Left lung (tissue), 4 donors: ENCODE measurements at regions not wholly inside any gene's neighbourhood (a gene's known extent, or its start where the extent isn't known, plus 50 kb on each side); places are given as distances from the start of the nearest gene placed in this dataset.

Experiments
- ATAC-seq: fragments of 200-7000 bp; cut with Tn5 transposase; one replicate; pipeline ENCODE4 v1.9.1; 2020; ENCODE audit warnings: moderate library complexity
- DNase-seq, 4 donors: peaks; one replicate each; pipeline ENCODE4 v3.0.0-alpha.2; 2013 to 2020
- H3K27ac ChIP-seq, 2 donors: fragments of 200-600 bp; sonication (generic) in 1 of 2; one replicate each; pipeline versions ENCODE4 v1.5.0 to v1.8.0; 2020 to 2021
- H3K27me3 ChIP-seq, 2 donors: fragments of 200-600 bp; sonication (generic) in 1 of 2; one replicate each; pipeline versions ENCODE4 v1.5.0 to v1.8.0; 2020 to 2021
- H3K36me3 ChIP-seq, 2 donors: fragments of 200-600 bp; sonication (generic) in 1 of 2; one replicate each; pipeline versions ENCODE4 v1.5.0 to v1.8.0; 2020 to 2021
- H3K4me1 ChIP-seq, 2 donors: fragments of 200-600 bp; one replicate each; pipeline ENCODE4 v1.8.0; 2021
- H3K4me3 ChIP-seq, 2 donors: fragments of 200-600 bp; sonication (generic) in 1 of 2; one replicate each; pipeline versions ENCODE4 v1.5.0 to v1.8.0; 2020 to 2021; ENCODE audit warnings: mild to moderate bottlenecking in 1 of 2
- H3K9me3 ChIP-seq, 2 donors: fragments of 200-600 bp; sonication (generic) in 1 of 2; one replicate each; pipeline versions ENCODE4 v1.5.0 to v1.8.0; 2020 to 2021
- intact Hi-C, 2 donors: fragments of 100-400 bp; cut with DNase I; formaldehyde crosslinking; loops; one replicate each; pipeline versions ENCODE4 v1.11.2 to v1.14.2; 2022
- TF ChIP-seq, protein P1 (sequence below), 2 donors: fragments of 200-600 bp; sonication (generic) in 1 of 2; IDR thresholded peaks; one replicate each; pipeline versions ENCODE4 v1.5.0 to v1.8.0; 2021; ENCODE audit warnings: antibody characterized with exemption in 2 of 2
- donor health status: DM: no; HTN: yes; CAD: no.
- donor health status: DM: no; HTN: no; CAD: no.

- DNase-seq (no peak), ATAC-seq (no peak)
- no peak overlapping the region for H3K27ac ChIP-seq
- no peaks in the 10 kb centered on the region for H3K36me3 ChIP-seq
- H3K4me3 ChIP-seq: no peak overlapping the region
- H3K9me3 ChIP-seq: peaks cover 0 to 7% of the 10 kb centered on the region in 2 donors
- TF ChIP-seq, protein P1, sequence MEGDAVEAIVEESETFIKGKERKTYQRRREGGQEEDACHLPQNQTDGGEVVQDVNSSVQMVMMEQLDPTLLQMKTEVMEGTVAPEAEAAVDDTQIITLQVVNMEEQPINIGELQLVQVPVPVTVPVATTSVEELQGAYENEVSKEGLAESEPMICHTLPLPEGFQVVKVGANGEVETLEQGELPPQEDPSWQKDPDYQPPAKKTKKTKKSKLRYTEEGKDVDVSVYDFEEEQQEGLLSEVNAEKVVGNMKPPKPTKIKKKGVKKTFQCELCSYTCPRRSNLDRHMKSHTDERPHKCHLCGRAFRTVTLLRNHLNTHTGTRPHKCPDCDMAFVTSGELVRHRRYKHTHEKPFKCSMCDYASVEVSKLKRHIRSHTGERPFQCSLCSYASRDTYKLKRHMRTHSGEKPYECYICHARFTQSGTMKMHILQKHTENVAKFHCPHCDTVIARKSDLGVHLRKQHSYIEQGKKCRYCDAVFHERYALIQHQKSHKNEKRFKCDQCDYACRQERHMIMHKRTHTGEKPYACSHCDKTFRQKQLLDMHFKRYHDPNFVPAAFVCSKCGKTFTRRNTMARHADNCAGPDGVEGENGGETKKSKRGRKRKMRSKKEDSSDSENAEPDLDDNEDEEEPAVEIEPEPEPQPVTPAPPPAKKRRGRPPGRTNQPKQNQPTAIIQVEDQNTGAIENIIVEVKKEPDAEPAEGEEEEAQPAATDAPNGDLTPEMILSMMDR (IDR thresholded peaks at IDR 0.05): no peak
- peaks cover 0 to 35% of the 10 kb centered on the region in 2 donors for H3K4me1 ChIP-seq
- intact Hi-C loops: no loop called here
- H3K27me3 ChIP-seq: no peaks in the 10 kb centered on the region
Observed at GRCh38 chr15:98071786-98072185, 111.3 kb downstream of the ARRDC4 start.

- H3K27ac ChIP-seq: peak overlapping the region in 1 of 2 donors; percentile 85
- no peaks in the 10 kb centered on the region for H3K36me3 ChIP-seq
- ATAC-seq: no peak
- TF ChIP-seq, protein P1 (IDR thresholded peaks at IDR 0.05): no peak
- H3K9me3 ChIP-seq: no peaks in the 10 kb centered on the region
- no peak for DNase-seq
- H3K4me1 ChIP-seq: peaks cover 0 to 38% of the 10 kb centered on the region in 2 donors
- no peaks in the 10 kb centered on the region for H3K27me3 ChIP-seq
- intact Hi-C loops: no loop called here
- H3K4me3 ChIP-seq: no peak overlapping the region
Observed at GRCh38 chr15:98075441-98075840, 114.9 kb downstream of the ARRDC4 start.

DNA sequence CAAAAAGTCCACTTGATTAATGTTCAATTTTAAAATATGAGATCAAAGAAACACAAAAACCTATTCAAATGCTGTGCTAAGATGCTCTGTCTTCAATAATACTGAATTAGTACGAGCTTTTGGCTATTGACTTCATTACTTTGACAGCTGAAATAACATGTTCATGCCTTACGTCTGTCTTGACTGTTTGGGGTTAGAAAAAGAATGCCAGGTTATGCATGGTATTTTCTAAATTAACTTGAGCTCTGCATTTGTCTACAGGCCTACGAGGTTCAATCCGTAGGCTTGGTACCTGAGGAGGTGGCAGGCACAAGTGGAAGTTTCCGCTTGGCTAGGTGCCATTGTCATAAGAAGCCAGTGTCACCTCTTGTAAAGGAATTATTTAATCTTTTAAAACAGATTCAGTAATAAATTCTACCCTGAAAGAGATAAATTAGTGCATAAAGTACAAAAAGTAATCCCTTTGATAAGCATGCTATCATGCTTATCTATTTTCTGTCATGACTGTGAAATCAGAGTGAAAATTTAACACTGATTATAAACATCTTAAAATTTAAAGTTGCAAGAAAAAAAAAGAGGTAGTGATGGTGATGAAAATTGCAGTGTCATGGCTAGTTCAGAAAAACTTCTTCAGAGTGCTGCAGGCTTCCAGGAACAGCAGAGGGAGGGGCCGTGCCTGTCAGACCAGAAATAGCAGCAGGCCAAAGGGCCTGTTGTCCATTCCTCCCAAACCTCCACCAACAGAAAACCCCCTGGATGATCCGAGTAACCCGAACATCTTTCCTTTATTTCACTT is 115.7 kb downstream of the ARRDC4 start:
- no peaks in the 10 kb centered on the region for H3K9me3 ChIP-seq
- no peaks in the 10 kb centered on the region for H3K27me3 ChIP-seq
- H3K36me3 ChIP-seq: no peaks in the 10 kb centered on the region
- intact Hi-C loops: no loop called here
- H3K27ac ChIP-seq: peak overlapping the region in 1 of 2 donors; percentile 85
- peak; percentile 83 for ATAC-seq
- peak in 2 of 4 donors; percentile 61 to 74 for DNase-seq
- TF ChIP-seq, protein P1 (IDR thresholded peaks at IDR 0.05): no peak
- H3K4me3 ChIP-seq: no peak overlapping the region
- H3K4me1 ChIP-seq: peaks cover 0 to 38% of the 10 kb centered on the region in 2 donors

DNA sequence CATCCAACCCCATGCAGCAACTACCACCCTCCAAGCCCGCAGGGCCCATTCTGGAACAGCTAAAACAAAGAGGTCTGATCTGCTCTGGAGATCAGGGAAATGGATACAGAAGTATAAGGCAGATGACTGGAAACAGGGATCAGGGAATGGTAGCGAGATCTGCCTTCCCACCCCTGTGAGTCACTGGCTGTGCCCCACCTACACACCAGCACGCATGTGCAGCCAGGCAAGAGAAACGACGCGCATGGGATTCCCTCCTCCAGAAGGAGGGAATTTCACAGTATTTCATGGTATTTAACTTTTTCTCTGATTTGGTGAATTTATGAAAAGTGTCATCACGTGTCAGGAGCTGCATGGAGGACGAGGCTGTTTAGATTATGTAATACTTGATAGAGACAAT is 116.7 kb downstream of the ARRDC4 start:
- Histone ChIP-seq H3K4me3 (no peak overlapping the region), H3K27me3 (no peaks in the 10 kb centered on the region), H3K36me3 (no peaks in the 10 kb centered on the region), H3K27ac (peak overlapping the region in 1 of 2 donors; percentile 85), H3K9me3 (no peaks in the 10 kb centered on the region), H3K4me1 (peaks cover 0 to 38% of the 10 kb centered on the region in 2 donors)
- intact Hi-C loops: no loop called here
- ATAC-seq (peak; percentile 70), DNase-seq (peak in 2 of 4 donors; percentile 65 to 73)
- TF ChIP-seq, protein P1 (IDR thresholded peaks at IDR 0.05): no peak

GRCh38 chr15:98080791-98081190 is 120.3 kb downstream of the ARRDC4 start:
- intact Hi-C loops: loop anchor here (5.0 to 10.0 kb wide), 2 partner anchors 173 to 176 kb away; no protein-coding TSS in a partner anchor
- Histone ChIP-seq H3K36me3 (no peaks in the 10 kb centered on the region), H3K27ac (no peak overlapping the region), H3K4me1 (peaks cover 0 to 17% of the 10 kb centered on the region in 2 donors), H3K4me3 (no peak overlapping the region), H3K27me3 (no peaks in the 10 kb centered on the region), H3K9me3 (no peaks in the 10 kb centered on the region)
- TF ChIP-seq, protein P1 (IDR thresholded peaks at IDR 0.05): no peak
- ATAC-seq (no peak), DNase-seq (no peak)
